ENCODE measurements at regions not wholly inside any gene's neighbourhood (a gene's known extent, or its start where the extent isn't known, plus 50 kb on each side); places are given as distances from the start of the nearest gene placed in this dataset.

DNA sequence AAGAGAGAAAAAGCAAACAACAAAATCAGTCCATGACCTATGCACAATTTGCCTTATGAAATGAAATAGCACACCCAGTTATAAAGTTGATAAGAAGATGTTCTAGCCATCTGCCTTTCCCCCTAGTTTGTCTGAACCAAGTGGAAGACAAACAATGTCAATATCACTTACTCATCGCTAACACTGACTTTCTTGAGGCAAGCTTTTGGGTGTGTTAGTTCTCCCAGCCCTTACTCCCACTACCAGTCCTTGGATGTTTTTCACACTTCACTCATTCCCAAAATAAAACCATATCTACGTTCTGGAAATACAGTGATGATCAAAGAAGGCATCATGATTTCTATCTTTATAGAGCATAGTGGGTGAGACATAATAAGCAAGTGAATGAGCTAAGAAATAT lies 393.8 kb downstream of the PCDH20 start:
- Histone ChIP-seq H3K9me3 (ENCODE audit: low read length) (no peaks in the 10 kb centered on the region), H3K4me1 (ENCODE audit: insufficient read depth, low read length) (no peaks in the 10 kb centered on the region), H3K27me3 (ENCODE audit: control insufficient read depth in 1 of 2, insufficient read depth in 2 of 2, low read length in 2 of 2) (no peaks in the 10 kb centered on the region), H3K9ac (ENCODE audit: low read length) (no peak overlapping the region), H3K27ac (ENCODE audit: low read depth, low read length) (no peak overlapping the region), H3K4me3 (ENCODE audit: low read depth in 1 of 2, low read length in 2 of 2) (no peak overlapping the region), H3K36me3 (ENCODE audit: insufficient read depth, low read length) (no peaks in the 10 kb centered on the region)

DNA sequence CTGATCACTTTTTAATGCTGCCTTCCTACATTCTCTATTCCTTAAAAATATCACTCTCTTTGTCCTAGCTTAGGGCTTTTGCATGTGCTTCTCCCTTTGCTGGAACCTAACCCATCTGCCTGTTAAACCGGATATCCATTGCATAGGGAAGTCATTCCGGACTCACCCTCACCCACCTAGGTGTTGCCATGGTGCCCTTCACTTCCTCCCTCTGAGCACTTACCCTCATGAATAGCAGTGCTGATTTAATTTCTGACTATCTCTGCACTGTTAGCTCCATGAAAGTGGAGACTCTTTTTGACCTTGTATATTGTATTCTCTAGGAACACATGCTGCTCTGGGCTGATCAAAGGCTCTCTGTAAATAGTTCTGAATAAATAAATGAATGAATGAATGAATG lies 401.9 kb downstream of the PCDH20 start:
- Histone ChIP-seq H3K4me1 (ENCODE audit: insufficient read depth, low read length) (no peaks in the 10 kb centered on the region), H3K9me3 (ENCODE audit: low read length) (no peaks in the 10 kb centered on the region), H3K4me3 (ENCODE audit: low read depth in 1 of 2, low read length in 2 of 2) (no peak overlapping the region)

GRCh38 chr13:61010358-61010757 lies 405.3 kb downstream of the PCDH20 start:
- Histone ChIP-seq H3K27ac (ENCODE audit: low read depth, low read length) (no peak overlapping the region), H3K27me3 (ENCODE audit: control insufficient read depth in 1 of 2, insufficient read depth in 2 of 2, low read length in 2 of 2) (no peaks in the 10 kb centered on the region)

More for the DNA sequence above, 401.9 kb downstream of the PCDH20 start:
- no peak overlapping the region for H3K27ac ChIP-seq (ENCODE audit: low read depth, low read length)
- no peaks in the 10 kb centered on the region for H3K36me3 ChIP-seq (ENCODE audit: insufficient read depth, low read length)
- H3K27me3 ChIP-seq (ENCODE audit: control insufficient read depth in 1 of 2, insufficient read depth in 2 of 2, low read length in 2 of 2): no peaks in the 10 kb centered on the region
- H3K9ac ChIP-seq (ENCODE audit: low read length): no peak overlapping the region

GRCh38 chr13:61002686-61003085 lies 413.0 kb downstream of the PCDH20 start:
- H3K4me3 ChIP-seq (ENCODE audit: low read depth in 1 of 2, low read length in 2 of 2): no peak overlapping the region
- H3K4me1 ChIP-seq (ENCODE audit: insufficient read depth, low read length): no peaks in the 10 kb centered on the region
- H3K27ac ChIP-seq (ENCODE audit: low read depth, low read length): no peak overlapping the region
- H3K9ac ChIP-seq (ENCODE audit: low read length): no peak overlapping the region
- no peaks in the 10 kb centered on the region for H3K27me3 ChIP-seq (ENCODE audit: control insufficient read depth in 1 of 2, insufficient read depth in 2 of 2, low read length in 2 of 2)
- no peaks in the 10 kb centered on the region for H3K36me3 ChIP-seq (ENCODE audit: insufficient read depth, low read length)
- H3K9me3 ChIP-seq (ENCODE audit: low read length): no peaks in the 10 kb centered on the region

More at GRCh38 chr13:61010358-61010757, 405.3 kb downstream of the PCDH20 start:
- Histone ChIP-seq H3K36me3 (ENCODE audit: insufficient read depth, low read length) (no peaks in the 10 kb centered on the region), H3K9me3 (ENCODE audit: low read length) (no peaks in the 10 kb centered on the region), H3K4me3 (ENCODE audit: low read depth in 1 of 2, low read length in 2 of 2) (no peak overlapping the region), H3K4me1 (ENCODE audit: insufficient read depth, low read length) (no peaks in the 10 kb centered on the region), H3K9ac (ENCODE audit: low read length) (no peak overlapping the region)

- no peak overlapping the region for H3K27ac ChIP-seq (ENCODE audit: low read depth, low read length)
- no peaks in the 10 kb centered on the region for H3K36me3 ChIP-seq (ENCODE audit: insufficient read depth, low read length)
- no peak overlapping the region for H3K4me3 ChIP-seq (ENCODE audit: low read depth in 1 of 2, low read length in 2 of 2)
- no peaks in the 10 kb centered on the region for H3K9me3 ChIP-seq (ENCODE audit: low read length)
- no peaks in the 10 kb centered on the region for H3K4me1 ChIP-seq (ENCODE audit: insufficient read depth, low read length)
- no peaks in the 10 kb centered on the region for H3K27me3 ChIP-seq (ENCODE audit: control insufficient read depth in 1 of 2, insufficient read depth in 2 of 2, low read length in 2 of 2)
- H3K9ac ChIP-seq (ENCODE audit: low read length): no peak overlapping the region
These were observed 425.5 kb downstream of the PCDH20 start for GRCh38 chr13:60990032-60990733.

DNA sequence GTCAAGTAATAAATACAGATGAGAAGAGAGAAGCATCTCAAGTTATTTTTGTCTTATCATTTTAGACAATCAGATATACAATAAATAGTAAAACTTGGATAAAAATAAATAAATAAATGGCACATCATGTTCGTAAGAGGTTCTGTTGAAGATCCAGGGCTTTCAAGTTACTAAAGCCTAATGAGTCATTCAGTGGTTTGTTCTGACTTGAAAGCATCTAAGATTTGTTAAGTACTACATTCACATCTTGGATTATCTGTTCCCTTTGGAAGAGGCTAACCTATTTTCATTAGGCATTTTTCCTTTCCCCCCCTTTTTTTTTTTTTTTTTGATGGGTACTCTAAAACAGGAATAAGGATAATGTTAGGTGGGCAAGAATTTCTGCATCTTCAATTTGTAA lies 429.3 kb downstream of the PCDH20 start:
- H3K36me3 ChIP-seq (ENCODE audit: insufficient read depth, low read length): no peaks in the 10 kb centered on the region
- H3K4me3 ChIP-seq (ENCODE audit: low read depth in 1 of 2, low read length in 2 of 2): no peak overlapping the region
- H3K9me3 ChIP-seq (ENCODE audit: low read length): no peaks in the 10 kb centered on the region
- no peaks in the 10 kb centered on the region for H3K27me3 ChIP-seq (ENCODE audit: control insufficient read depth in 1 of 2, insufficient read depth in 2 of 2, low read length in 2 of 2)
- H3K4me1 ChIP-seq (ENCODE audit: insufficient read depth, low read length): no peaks in the 10 kb centered on the region
- no peak overlapping the region for H3K9ac ChIP-seq (ENCODE audit: low read length)
- no peak overlapping the region for H3K27ac ChIP-seq (ENCODE audit: low read depth, low read length)

DNA sequence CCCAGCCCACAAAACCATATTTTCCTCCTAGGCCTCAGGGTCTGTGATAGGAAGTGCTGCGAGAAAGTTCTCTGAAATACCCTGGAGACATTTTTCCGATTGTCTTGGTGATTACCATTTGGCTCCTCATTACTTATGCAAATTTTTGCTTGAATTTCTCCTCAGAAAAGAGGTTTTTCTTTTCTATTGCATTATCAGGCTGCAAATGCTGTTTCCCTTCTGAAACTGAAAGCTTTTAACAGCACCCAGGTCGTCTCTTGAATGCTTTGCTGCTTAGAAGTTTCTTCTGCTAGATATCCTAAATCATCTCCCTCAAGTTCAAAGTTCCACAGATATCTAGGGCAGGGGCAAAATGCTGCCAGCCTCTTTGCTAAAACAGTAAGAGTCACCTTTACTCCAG lies 434.2 kb downstream of the PCDH20 start:
- no peak overlapping the region for H3K9ac ChIP-seq (ENCODE audit: low read length)
- H3K36me3 ChIP-seq (ENCODE audit: insufficient read depth, low read length): no peaks in the 10 kb centered on the region
- no peaks in the 10 kb centered on the region for H3K9me3 ChIP-seq (ENCODE audit: low read length)
- H3K27ac ChIP-seq (ENCODE audit: low read depth, low read length): no peak overlapping the region
- H3K4me3 ChIP-seq (ENCODE audit: low read depth in 1 of 2, low read length in 2 of 2): no peak overlapping the region
- no peaks in the 10 kb centered on the region for H3K4me1 ChIP-seq (ENCODE audit: insufficient read depth, low read length)
- no peaks in the 10 kb centered on the region for H3K27me3 ChIP-seq (ENCODE audit: control insufficient read depth in 1 of 2, insufficient read depth in 2 of 2, low read length in 2 of 2)

DNA sequence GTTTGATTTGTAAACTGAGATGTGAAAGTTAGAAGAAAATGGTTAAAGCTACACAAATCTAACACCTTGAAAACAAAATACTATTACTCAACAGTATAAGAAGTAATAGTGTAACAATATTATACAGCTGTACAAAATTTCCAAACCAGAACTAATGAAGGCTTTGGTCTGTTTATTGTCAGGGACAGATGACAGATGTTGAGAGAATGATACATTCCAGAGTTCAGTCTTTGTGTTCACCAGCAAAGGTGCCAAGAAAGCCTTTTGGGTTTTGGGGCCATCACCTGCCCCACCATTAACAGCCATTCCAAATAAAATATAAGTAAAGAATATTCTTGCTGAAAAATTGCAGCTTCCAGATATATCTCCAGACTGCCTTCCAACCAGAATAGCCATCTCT lies 439.3 kb downstream of the PCDH20 start:
- Histone ChIP-seq H3K4me3 (ENCODE audit: low read depth in 1 of 2, low read length in 2 of 2) (no peak overlapping the region), H3K36me3 (ENCODE audit: insufficient read depth, low read length) (no peaks in the 10 kb centered on the region), H3K4me1 (ENCODE audit: insufficient read depth, low read length) (no peaks in the 10 kb centered on the region), H3K9ac (ENCODE audit: low read length) (no peak overlapping the region), H3K27me3 (ENCODE audit: control insufficient read depth in 1 of 2, insufficient read depth in 2 of 2, low read length in 2 of 2) (no peaks in the 10 kb centered on the region), H3K9me3 (ENCODE audit: low read length) (no peaks in the 10 kb centered on the region), H3K27ac (ENCODE audit: low read depth, low read length) (no peak overlapping the region)

DNA sequence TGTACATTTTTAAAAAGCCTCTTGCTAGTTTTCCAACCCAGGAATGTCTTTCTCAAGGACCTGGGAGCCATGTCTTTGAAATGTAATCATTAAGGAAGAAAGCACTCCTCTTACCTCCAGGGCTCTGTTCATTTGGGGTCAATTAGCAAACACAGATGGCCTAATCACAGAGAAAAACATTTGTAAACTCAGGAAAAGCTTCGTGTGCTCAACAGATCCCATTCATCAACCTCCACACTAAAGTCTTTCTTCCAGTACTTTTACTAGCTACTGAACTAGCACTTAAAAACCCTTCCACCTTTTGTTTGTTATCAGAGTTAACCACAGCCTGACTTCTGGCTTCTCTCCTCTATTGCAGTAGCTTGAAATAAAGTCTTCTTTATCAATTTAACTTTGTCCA lies 441.4 kb downstream of the PCDH20 start:
- Histone ChIP-seq H3K27ac (ENCODE audit: low read depth, low read length) (no peak overlapping the region), H3K4me3 (ENCODE audit: low read depth in 1 of 2, low read length in 2 of 2) (no peak overlapping the region), H3K27me3 (ENCODE audit: control insufficient read depth in 1 of 2, insufficient read depth in 2 of 2, low read length in 2 of 2) (no peaks in the 10 kb centered on the region), H3K4me1 (ENCODE audit: insufficient read depth, low read length) (no peaks in the 10 kb centered on the region), H3K9me3 (ENCODE audit: low read length) (no peaks in the 10 kb centered on the region), H3K36me3 (ENCODE audit: insufficient read depth, low read length) (no peaks in the 10 kb centered on the region), H3K9ac (ENCODE audit: low read length) (no peak overlapping the region)

- no peak overlapping the region for H3K4me3 ChIP-seq (ENCODE audit: low read depth in 1 of 2, low read length in 2 of 2)
- H3K27ac ChIP-seq (ENCODE audit: low read depth, low read length): no peak overlapping the region
- H3K4me1 ChIP-seq (ENCODE audit: insufficient read depth, low read length): no peaks in the 10 kb centered on the region
- no peak overlapping the region for H3K9ac ChIP-seq (ENCODE audit: low read length)
- no peaks in the 10 kb centered on the region for H3K9me3 ChIP-seq (ENCODE audit: low read length)
- H3K36me3 ChIP-seq (ENCODE audit: insufficient read depth, low read length): no peaks in the 10 kb centered on the region
- H3K27me3 ChIP-seq (ENCODE audit: control insufficient read depth in 1 of 2, insufficient read depth in 2 of 2, low read length in 2 of 2): no peaks in the 10 kb centered on the region
These were observed 442.1 kb downstream of the PCDH20 start for GRCh38 chr13:60973529-60973928.

DNA sequence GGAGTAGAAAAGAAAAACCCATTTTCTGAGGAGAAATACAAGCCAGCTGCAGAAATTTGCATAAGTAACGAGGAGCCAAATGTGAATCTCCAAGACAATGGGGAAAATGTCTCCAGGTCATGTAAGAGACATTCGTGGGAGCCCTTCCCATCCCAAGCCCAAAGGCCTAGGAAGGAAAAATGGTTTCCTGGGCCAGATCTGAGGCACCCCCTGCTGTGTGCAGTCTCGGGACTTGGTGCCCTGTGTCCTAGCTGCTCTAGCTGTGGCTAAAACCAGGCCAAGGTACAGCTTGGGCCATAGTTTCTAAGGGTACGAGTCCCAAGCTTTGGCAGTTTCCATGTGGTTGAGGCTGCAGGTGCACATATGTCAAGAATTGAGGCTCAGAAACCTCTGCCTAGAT lies 444.9 kb downstream of the PCDH20 start:
- H3K27ac ChIP-seq (ENCODE audit: low read depth, low read length): no peak overlapping the region
- no peaks in the 10 kb centered on the region for H3K36me3 ChIP-seq (ENCODE audit: insufficient read depth, low read length)
- no peaks in the 10 kb centered on the region for H3K4me1 ChIP-seq (ENCODE audit: insufficient read depth, low read length)
- no peak overlapping the region for H3K4me3 ChIP-seq (ENCODE audit: low read depth in 1 of 2, low read length in 2 of 2)
- no peaks in the 10 kb centered on the region for H3K27me3 ChIP-seq (ENCODE audit: control insufficient read depth in 1 of 2, insufficient read depth in 2 of 2, low read length in 2 of 2)
- H3K9me3 ChIP-seq (ENCODE audit: low read length): no peaks in the 10 kb centered on the region
- H3K9ac ChIP-seq (ENCODE audit: low read length): no peak overlapping the region

DNA sequence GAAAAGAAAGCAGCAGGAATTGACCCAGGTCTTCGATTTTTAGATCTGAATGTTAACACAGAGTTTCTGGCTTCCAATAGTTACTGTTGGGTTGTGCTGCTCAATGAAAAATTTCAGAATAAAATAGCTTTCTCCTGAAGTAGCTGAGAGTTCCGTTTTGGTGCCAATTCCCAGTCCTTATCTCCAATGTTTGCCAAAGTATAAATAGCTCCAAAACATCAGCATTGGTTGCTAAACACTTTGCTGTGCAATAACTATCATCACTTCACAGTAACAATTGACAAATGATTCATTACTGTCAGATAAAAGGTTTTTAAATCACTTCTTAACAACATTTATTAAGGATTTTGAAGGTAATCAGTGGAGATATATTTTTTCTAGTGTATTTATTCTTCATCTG lies 446.0 kb downstream of the PCDH20 start:
- Histone ChIP-seq H3K36me3 (ENCODE audit: insufficient read depth, low read length) (no peaks in the 10 kb centered on the region), H3K4me1 (ENCODE audit: insufficient read depth, low read length) (no peaks in the 10 kb centered on the region), H3K27ac (ENCODE audit: low read depth, low read length) (no peak overlapping the region), H3K27me3 (ENCODE audit: control insufficient read depth in 1 of 2, insufficient read depth in 2 of 2, low read length in 2 of 2) (no peaks in the 10 kb centered on the region), H3K9ac (ENCODE audit: low read length) (no peak overlapping the region), H3K9me3 (ENCODE audit: low read length) (no peaks in the 10 kb centered on the region), H3K4me3 (ENCODE audit: low read depth in 1 of 2, low read length in 2 of 2) (no peak overlapping the region)
